HCT116 (cell line): ENCODE measurements at regions not wholly inside any gene's neighbourhood (a gene's known extent, or its start where the extent isn't known, plus 50 kb on each side); places are given as distances from the start of the nearest gene placed in this dataset.

Experiments used
- ELF1 ChIP-seq: IDR thresholded peaks from 2 replicates; pipeline ENCODE4 v1.6.1; 2012; ENCODE audit warnings: low read depth, borderline replicate concordance
- TF ChIP-seq, protein P1 (sequence below): IDR thresholded peaks from 2 replicates; pipeline ENCODE4 v1.6.1; 2012; ENCODE audit warnings: low read depth

DNA sequence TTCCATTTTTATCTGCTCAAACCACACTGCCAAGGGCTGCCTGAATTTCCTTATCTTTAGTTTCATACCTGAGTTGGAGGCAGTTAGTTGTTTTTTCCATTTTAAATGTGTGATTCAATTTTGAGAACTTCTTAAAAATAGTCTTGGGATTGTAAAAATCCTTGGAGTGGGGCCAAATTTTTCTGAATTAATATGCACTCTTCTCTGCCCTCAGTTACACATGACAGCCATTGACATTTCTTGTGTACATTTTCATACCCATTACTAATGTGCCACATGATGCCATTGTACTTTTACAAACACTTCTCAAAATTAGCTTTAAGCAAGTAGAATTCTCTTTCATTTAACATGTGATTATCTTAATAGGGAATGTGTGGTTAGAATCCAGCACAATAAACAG lies 141.7 kb downstream of the C3orf38 start:
- TF ChIP-seq, protein P1, sequence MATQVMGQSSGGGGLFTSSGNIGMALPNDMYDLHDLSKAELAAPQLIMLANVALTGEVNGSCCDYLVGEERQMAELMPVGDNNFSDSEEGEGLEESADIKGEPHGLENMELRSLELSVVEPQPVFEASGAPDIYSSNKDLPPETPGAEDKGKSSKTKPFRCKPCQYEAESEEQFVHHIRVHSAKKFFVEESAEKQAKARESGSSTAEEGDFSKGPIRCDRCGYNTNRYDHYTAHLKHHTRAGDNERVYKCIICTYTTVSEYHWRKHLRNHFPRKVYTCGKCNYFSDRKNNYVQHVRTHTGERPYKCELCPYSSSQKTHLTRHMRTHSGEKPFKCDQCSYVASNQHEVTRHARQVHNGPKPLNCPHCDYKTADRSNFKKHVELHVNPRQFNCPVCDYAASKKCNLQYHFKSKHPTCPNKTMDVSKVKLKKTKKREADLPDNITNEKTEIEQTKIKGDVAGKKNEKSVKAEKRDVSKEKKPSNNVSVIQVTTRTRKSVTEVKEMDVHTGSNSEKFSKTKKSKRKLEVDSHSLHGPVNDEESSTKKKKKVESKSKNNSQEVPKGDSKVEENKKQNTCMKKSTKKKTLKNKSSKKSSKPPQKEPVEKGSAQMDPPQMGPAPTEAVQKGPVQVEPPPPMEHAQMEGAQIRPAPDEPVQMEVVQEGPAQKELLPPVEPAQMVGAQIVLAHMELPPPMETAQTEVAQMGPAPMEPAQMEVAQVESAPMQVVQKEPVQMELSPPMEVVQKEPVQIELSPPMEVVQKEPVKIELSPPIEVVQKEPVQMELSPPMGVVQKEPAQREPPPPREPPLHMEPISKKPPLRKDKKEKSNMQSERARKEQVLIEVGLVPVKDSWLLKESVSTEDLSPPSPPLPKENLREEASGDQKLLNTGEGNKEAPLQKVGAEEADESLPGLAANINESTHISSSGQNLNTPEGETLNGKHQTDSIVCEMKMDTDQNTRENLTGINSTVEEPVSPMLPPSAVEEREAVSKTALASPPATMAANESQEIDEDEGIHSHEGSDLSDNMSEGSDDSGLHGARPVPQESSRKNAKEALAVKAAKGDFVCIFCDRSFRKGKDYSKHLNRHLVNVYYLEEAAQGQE = no peak
- no peak for TF ChIP-seq ELF1
